Activated B cell treated with CpG ODN at 0.5 μM for 24 hours (primary cell): ENCODE measurements at regions not wholly inside any gene's neighbourhood (a gene's known extent, or its start where the extent isn't known, plus 50 kb on each side); places are given as distances from the start of the nearest gene placed in this dataset.

Source experiments
- ATAC-seq: fragments of 200-7000 bp; cut with Tn5 transposase; one replicate; pipeline ENCODE4 v1.10.0; 2021; ENCODE audit warnings: low read depth, mild to moderate bottlenecking, moderate library complexity
- CTCF ChIA-PET: fragments of 350-600 bp; sonication (Branson Sonifier 250); formaldehyde crosslinking; loops from one replicate; lab custom pipeline; 2021; ENCODE audit warnings: antibody characterized with exemption; lab: Charles Lee
- POLR2A ChIA-PET: fragments of 350-600 bp; sonication (Branson Sonifier 250); formaldehyde crosslinking; loops from one replicate; lab custom pipeline; 2021; ENCODE audit warnings: antibody characterized with exemption; lab: Charles Lee
- DNase-seq: peaks from one replicate; pipeline ENCODE4 v3.0.0; 2022
- H3K27ac Mint-ChIP-seq: one replicate; pipeline ENCODE4 v1.8.0; 2020; ENCODE audit warnings: mixed read lengths
- H3K27me3 Mint-ChIP-seq: one replicate; pipeline ENCODE4 v1.8.0; 2021; ENCODE audit warnings: mixed read lengths
- H3K36me3 Mint-ChIP-seq: one replicate; pipeline ENCODE4 v1.8.0; 2021; ENCODE audit warnings: low read depth, mixed read lengths
- H3K4me1 Mint-ChIP-seq: one replicate; pipeline ENCODE4 v1.8.0; 2021; ENCODE audit warnings: mixed read lengths
- H3K4me3 Mint-ChIP-seq: one replicate; pipeline ENCODE4 v1.8.0; 2020; ENCODE audit warnings: mild to moderate bottlenecking, mixed read lengths
- H3K9me3 Mint-ChIP-seq: one replicate; pipeline ENCODE4 v1.8.0; 2020; ENCODE audit warnings: mixed read lengths
- intact Hi-C: fragments of 100-400 bp; cut with micrococcal nuclease; formaldehyde crosslinking; loops from one replicate; pipeline ENCODE4 v1.15.1; 2024
- TF ChIP-seq, protein P1 (sequence below): fragments of 200-600 bp; IDR thresholded peaks from one replicate; pipeline ENCODE4 v1.8.0; 2022; ENCODE audit warnings: antibody characterized with exemption, mild to moderate bottlenecking

DNA sequence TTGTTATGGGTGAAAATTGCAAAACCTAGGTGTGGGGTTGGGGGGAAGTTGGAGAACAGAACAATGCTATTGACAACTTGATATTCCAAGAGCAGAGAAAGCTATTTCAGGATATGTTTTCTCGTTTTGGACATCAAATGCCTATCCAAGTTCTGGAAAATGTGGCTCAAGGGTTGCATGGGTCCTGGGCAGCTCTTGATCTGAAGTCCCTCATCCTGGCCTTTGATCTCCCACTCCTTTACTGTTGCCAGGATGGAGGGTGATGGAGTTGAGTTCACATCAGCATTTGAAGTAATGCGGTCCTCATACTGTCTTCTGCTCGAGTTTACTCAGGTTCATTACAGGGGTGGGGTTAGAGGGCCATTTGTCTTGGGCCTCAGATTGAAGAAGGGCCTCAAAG is 76.9 kb upstream of the RPS23 start:
- Mint-ChIP-seq H3K4me3 (no peak overlapping the region), H3K27ac (no peak overlapping the region), H3K4me1 (peaks cover 6% of the 10 kb centered on the region), H3K9me3 (no peaks in the 10 kb centered on the region), H3K36me3 (no peaks in the 10 kb centered on the region), H3K27me3 (peaks cover 3% of the 10 kb centered on the region)
- TF ChIP-seq, protein P1, sequence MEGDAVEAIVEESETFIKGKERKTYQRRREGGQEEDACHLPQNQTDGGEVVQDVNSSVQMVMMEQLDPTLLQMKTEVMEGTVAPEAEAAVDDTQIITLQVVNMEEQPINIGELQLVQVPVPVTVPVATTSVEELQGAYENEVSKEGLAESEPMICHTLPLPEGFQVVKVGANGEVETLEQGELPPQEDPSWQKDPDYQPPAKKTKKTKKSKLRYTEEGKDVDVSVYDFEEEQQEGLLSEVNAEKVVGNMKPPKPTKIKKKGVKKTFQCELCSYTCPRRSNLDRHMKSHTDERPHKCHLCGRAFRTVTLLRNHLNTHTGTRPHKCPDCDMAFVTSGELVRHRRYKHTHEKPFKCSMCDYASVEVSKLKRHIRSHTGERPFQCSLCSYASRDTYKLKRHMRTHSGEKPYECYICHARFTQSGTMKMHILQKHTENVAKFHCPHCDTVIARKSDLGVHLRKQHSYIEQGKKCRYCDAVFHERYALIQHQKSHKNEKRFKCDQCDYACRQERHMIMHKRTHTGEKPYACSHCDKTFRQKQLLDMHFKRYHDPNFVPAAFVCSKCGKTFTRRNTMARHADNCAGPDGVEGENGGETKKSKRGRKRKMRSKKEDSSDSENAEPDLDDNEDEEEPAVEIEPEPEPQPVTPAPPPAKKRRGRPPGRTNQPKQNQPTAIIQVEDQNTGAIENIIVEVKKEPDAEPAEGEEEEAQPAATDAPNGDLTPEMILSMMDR: no peak
- ChIA-PET POLR2A (no interaction called here), CTCF (no interaction called here)
- no peak for DNase-seq
- ATAC-seq: no peak
- intact Hi-C loops: no loop called here

DNA sequence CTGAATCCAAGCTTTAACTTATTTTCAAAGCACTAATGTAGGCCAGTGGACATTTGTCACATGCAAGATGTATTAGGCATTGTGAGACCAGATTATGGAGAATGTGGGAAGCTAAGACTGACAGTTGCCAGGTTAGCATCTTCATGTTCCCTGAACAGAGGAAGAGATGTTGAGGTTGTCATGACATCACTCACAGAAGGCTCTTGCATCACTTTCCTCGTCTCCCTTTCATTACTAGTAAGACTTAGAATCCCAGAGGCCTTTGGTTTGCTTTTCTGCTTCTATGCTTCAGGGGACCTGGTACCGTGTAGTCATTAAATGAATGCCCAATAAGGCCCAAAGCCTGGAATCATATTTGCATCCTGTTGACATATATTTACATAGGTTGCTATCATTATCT is 76.4 kb upstream of the RPS23 start:
- H3K36me3 Mint-ChIP-seq: no peaks in the 10 kb centered on the region
- CTCF ChIA-PET: interaction anchor here (0.9 to 6.7 kb wide), 2 partner anchors 1075 to 1208 kb away, joined by 3 to 64 read pairs; no protein-coding TSS in a partner anchor
- TF ChIP-seq, protein P1: no peak
- DNase-seq (no peak), ATAC-seq (no peak)
- no peak overlapping the region for H3K4me3 Mint-ChIP-seq
- H3K27me3 Mint-ChIP-seq: peaks cover 3% of the 10 kb centered on the region
- POLR2A ChIA-PET: interaction anchor here (0.7 kb wide), 1 partner anchor 140 kb away, joined by 4 read pairs; no protein-coding TSS in a partner anchor
- H3K4me1 Mint-ChIP-seq: peaks cover 6% of the 10 kb centered on the region
- H3K27ac Mint-ChIP-seq: no peak overlapping the region
- H3K9me3 Mint-ChIP-seq: no peaks in the 10 kb centered on the region
- intact Hi-C loops: loop anchor here (5.0 kb wide), 1 partner anchor 1358 kb away; no protein-coding TSS in a partner anchor

DNA sequence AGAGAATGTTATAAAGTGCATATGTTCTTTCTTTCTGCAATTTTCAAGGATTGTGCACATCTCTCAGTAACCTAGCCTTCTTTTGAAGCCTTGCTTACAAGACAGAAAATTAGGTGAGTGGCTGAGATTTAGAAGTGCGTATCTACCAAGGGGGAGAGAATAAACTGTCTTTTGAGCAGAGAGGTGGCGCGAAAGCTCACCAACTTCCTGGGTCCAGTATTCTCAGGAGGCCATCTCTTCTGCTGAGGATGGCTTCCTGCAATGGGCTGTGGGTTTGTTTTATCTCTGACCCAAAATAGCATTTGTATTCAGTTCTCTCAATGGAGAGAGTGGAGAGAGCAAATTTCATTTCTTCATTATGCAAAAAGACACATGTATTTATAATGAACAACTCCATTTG is 75.4 kb upstream of the RPS23 start:
- Mint-ChIP-seq H3K4me1 (peaks cover 6% of the 10 kb centered on the region), H3K9me3 (no peaks in the 10 kb centered on the region), H3K27ac (no peak overlapping the region), H3K27me3 (peaks cover 3% of the 10 kb centered on the region), H3K36me3 (no peaks in the 10 kb centered on the region), H3K4me3 (no peak overlapping the region)
- POLR2A ChIA-PET: no interaction called here
- ATAC-seq (no peak), DNase-seq (no peak)
- TF ChIP-seq, protein P1: no peak
- intact Hi-C loops: loop anchor here (2.0 to 5.0 kb wide), 2 partner anchors 287 to 1359 kb away; no protein-coding TSS in a partner anchor
- CTCF ChIA-PET: interaction anchor here (1.1 to 6.7 kb wide), 4 partner anchors 15 to 1213 kb away, joined by 3 to 64 read pairs (median 5); no protein-coding TSS in a partner anchor

DNA sequence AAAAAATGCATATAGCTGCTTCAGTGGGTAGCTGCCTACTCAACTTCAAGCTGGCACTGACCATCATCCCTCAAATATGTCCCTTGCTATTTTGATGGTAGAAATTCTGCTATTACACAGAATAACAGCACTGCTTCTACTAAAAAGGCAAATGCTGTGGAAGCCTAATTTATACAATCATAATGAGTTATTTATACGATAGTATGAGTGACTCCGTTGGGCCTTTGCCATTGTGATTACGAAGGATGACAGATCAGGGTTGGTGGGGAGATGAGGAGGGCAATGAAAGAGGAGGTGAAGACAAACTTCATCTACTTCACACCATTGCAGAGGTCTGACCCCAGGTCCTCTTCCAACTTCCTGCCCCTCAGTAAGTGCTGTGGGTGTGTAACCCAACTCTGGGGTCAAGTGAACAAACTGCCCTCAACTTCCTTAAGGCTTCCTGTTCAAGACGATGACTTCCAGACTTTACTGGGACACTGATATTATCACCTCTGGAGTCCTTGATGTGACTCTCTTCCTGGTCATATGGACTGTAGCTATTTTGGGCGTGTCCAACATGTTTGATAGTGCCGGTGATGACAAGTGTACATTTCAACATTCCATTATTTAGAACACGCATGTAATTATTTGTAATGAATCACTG is 74.1 kb upstream of the RPS23 start:
- TF ChIP-seq, protein P1: no peak
- no peak for ATAC-seq
- H3K27ac Mint-ChIP-seq: no peak overlapping the region
- peaks cover 3% of the 10 kb centered on the region for H3K27me3 Mint-ChIP-seq
- H3K4me1 Mint-ChIP-seq: peaks cover 5% of the 10 kb centered on the region
- intact Hi-C loops: loop anchor here (1.0 to 5.0 kb wide), 4 partner anchors 289 to 1360 kb away; no protein-coding TSS in a partner anchor
- CTCF ChIA-PET: interaction anchor here (0.7 to 6.7 kb wide), 9 partner anchors 24 to 1216 kb away, joined by 3 to 64 read pairs (median 4); no protein-coding TSS in a partner anchor
- POLR2A ChIA-PET: no interaction called here
- no peak overlapping the region for H3K4me3 Mint-ChIP-seq
- no peaks in the 10 kb centered on the region for H3K9me3 Mint-ChIP-seq
- no peaks in the 10 kb centered on the region for H3K36me3 Mint-ChIP-seq
- DNase-seq: no peak

DNA sequence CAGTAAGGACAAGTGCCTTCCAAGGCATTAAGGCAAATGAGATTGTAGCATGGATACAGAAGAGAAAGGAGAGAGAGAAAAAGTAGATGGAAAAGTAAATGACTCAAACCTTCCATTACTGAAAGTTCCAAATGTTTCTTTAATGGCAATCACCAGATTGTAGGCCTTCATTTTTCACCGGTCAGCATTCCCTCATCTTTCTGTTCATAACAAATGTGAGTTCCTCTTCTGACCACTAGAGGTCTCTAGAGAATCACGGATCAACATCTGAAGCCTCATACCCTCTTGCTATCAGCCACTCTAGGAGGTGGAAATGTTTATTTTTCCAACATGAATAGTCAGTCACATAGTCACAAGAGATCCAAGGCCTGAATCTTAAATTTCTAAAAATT is 73.6 kb upstream of the RPS23 start:
- no peak for DNase-seq

More for the DNA sequence above, 73.6 kb upstream of the RPS23 start:
- CTCF ChIA-PET: interaction anchor here (0.7 to 6.7 kb wide), 7 partner anchors 24 to 1216 kb away, joined by 3 to 64 read pairs (median 6); no protein-coding TSS in a partner anchor
- peak; percentile 62 for ATAC-seq
- Mint-ChIP-seq H3K9me3 (no peaks in the 10 kb centered on the region), H3K4me1 (peaks cover 1% of the 10 kb centered on the region), H3K27ac (no peak overlapping the region), H3K4me3 (no peak overlapping the region), H3K27me3 (peaks cover 3% of the 10 kb centered on the region), H3K36me3 (no peaks in the 10 kb centered on the region)
- POLR2A ChIA-PET: no interaction called here
- TF ChIP-seq, protein P1: peak; percentile 91
- intact Hi-C loops: loop anchor here (1.0 to 5.0 kb wide), 5 partner anchors 289 to 1361 kb away; no protein-coding TSS in a partner anchor
